SK-N-SH (cell line): ENCODE measurements at regions not wholly inside any gene's neighbourhood (a gene's known extent, or its start where the extent isn't known, plus 50 kb on each side); places are given as distances from the start of the nearest gene placed in this dataset.

Experiments used
- CTCF ChIA-PET: fragments of 300-600, 350-600 bp; formaldehyde crosslinking; extraction: SDS; loops from one replicate; lab custom pipeline; 2021; lab: Yijun Ruan, JAX
- POLR2A ChIA-PET: fragments of 350-600 bp; sonication (Branson Sonifier 250); formaldehyde crosslinking; extraction: SDS; loops from one replicate; lab custom pipeline; 2020; ENCODE audit warnings: antibody characterized with exemption, inconsistent platforms; lab: Yijun Ruan, JAX
- DNase-seq: peaks from one replicate; pipeline ENCODE4 v3.0.0; 2012
- H2AFZ ChIP-seq: fragments of 200-600 bp; sonication (generic); 2 replicates; pipeline ENCODE4 v1.8.1; 2016; ENCODE audit warnings: antibody characterized with exemption, mild to moderate bottlenecking, low read depth
- H3F3A ChIP-seq: fragments of 200-600 bp; sonication (generic); replicated peaks from 2 replicates; pipeline ENCODE3; 2016; ENCODE audit warnings: antibody characterized with exemption, mild to moderate bottlenecking; ENCODE audit not compliant: insufficient read depth
- H3K27ac ChIP-seq, 2 experiments: fragments of 200-500 bp in 1 of 2; fragments of 200-600 bp in 1 of 2; sonication (Bioruptor generic) in 1 of 2; sonication (generic), shearing (Covaris generic) in 1 of 2; 2 replicates each; pipeline versions ENCODE4 v1.5.1 to v1.6.1; 2014 to 2016; ENCODE audit warnings: low read depth in 2 of 2, inconsistent platforms in 1 of 2, low read length in 1 of 2, mild to moderate bottlenecking in 1 of 2, mixed read lengths in 1 of 2
- H3K27me3 ChIP-seq: fragments of 200-600 bp; sonication (generic), shearing (Covaris generic); 2 replicates; pipeline ENCODE4 v1.6.1; 2016; ENCODE audit warnings: mixed run types; ENCODE audit not compliant: insufficient read depth
- H3K36me3 ChIP-seq, 2 experiments: fragments of 200-500 bp in 1 of 2; fragments of 200-600 bp in 1 of 2; sonication (Bioruptor generic) in 1 of 2; sonication (generic) in 1 of 2; replicated peaks in 1 of 2; 2 replicates each; pipeline versions ENCODE3 to v1.5.1; 2014 to 2016; ENCODE audit warnings: low read length in 1 of 2, mild to moderate bottlenecking in 1 of 2; ENCODE audit not compliant: insufficient read depth in 2 of 2, control insufficient read depth in 1 of 2
- H3K4me1 ChIP-seq, 2 experiments: fragments of 200-500 bp in 1 of 2; fragments of 200-600 bp in 1 of 2; sonication (Bioruptor generic) in 1 of 2; sonication (generic), shearing (Covaris generic) in 1 of 2; 2 replicates each; pipeline versions ENCODE4 v1.5.1 to v1.6.1; 2014 to 2016; ENCODE audit warnings: low read depth in 1 of 2, low read length in 1 of 2, mixed run types in 1 of 2; ENCODE audit not compliant: insufficient read depth in 2 of 2, control insufficient read depth in 1 of 2
- H3K4me2 ChIP-seq: fragments of 200-600 bp; sonication (generic), shearing (Covaris generic); 2 replicates; pipeline ENCODE4 v1.6.1; 2017; ENCODE audit warnings: mixed run types
- H3K4me3 ChIP-seq, 2 experiments: fragments of 200-500 bp in 1 of 2; fragments of 200-600 bp in 1 of 2; sonication (Bioruptor generic) in 1 of 2; sonication (generic), shearing (Covaris generic) in 1 of 2; 2 replicates each; pipeline versions ENCODE4 v1.5.1 to v1.8.1; 2014 to 2016; ENCODE audit warnings: low read depth in 2 of 2, inconsistent platforms in 1 of 2, low read length in 1 of 2, mild to moderate bottlenecking in 1 of 2, mixed read lengths in 1 of 2, moderate library complexity in 1 of 2
- H3K79me2 ChIP-seq: fragments of 200-600 bp; sonication (generic); 2 replicates; pipeline ENCODE4 v1.8.1; 2017; ENCODE audit warnings: mild to moderate bottlenecking; ENCODE audit not compliant: insufficient read depth
- H3K9ac ChIP-seq: fragments of 200-600 bp; sonication (generic); 2 replicates; pipeline ENCODE4 v1.6.1; 2017; ENCODE audit warnings: mixed run types
- H3K9me2 ChIP-seq: fragments of 200-600 bp; sonication (generic); 2 replicates; pipeline ENCODE4 v1.6.1; 2017; ENCODE audit warnings: mixed run types
- H3K9me3 ChIP-seq: fragments of 200-600 bp; sonication (generic); 2 replicates; pipeline ENCODE4 v1.6.1; 2017; ENCODE audit warnings: mixed run types, mild to moderate bottlenecking, moderate library complexity
- H4K20me1 ChIP-seq: fragments of 200-600 bp; sonication (generic); 2 replicates; pipeline ENCODE4 v1.6.1; 2017; ENCODE audit warnings: mild to moderate bottlenecking, mixed run types; ENCODE audit not compliant: insufficient read depth
- CTCF ChIP-seq: fragments of 200-600 bp; sonication (generic); IDR thresholded peaks from 2 replicates; pipeline ENCODE4 v1.6.1; 2017; ENCODE audit warnings: antibody characterized with exemption, mild to moderate bottlenecking, moderate library complexity
- EP300 ChIP-seq, 2 experiments: IDR thresholded peaks; 2 replicates each; pipeline versions ENCODE4 v1.4.0 to v1.6.1; 2012; ENCODE audit warnings: borderline replicate concordance in 1 of 2, low read depth in 1 of 2, low read length in 1 of 2
- GABPA ChIP-seq: IDR thresholded peaks from 2 replicates; pipeline ENCODE4 v1.4.0; 2012; ENCODE audit warnings: low read depth, mild to moderate bottlenecking
- JUND ChIP-seq: IDR thresholded peaks from 2 replicates; pipeline ENCODE4 v1.4.0; 2012
- MEF2A ChIP-seq: IDR thresholded peaks from 2 replicates; pipeline ENCODE4 v1.4.0; 2012; ENCODE audit warnings: low read depth, borderline replicate concordance
- MXI1 ChIP-seq: IDR thresholded peaks from 2 replicates; pipeline ENCODE4 v1.6.1; 2012; ENCODE audit warnings: mild to moderate bottlenecking, low read depth, low read length, improper control_type of control experiment
- NFIC ChIP-seq: IDR thresholded peaks from 2 replicates; pipeline ENCODE4 v1.4.0; 2012; ENCODE audit warnings: borderline replicate concordance
- NRF1 ChIP-seq: IDR thresholded peaks from 2 replicates; pipeline ENCODE4 v1.6.1; 2012; ENCODE audit warnings: low read depth, mild to moderate bottlenecking, low read length
- PBX3 ChIP-seq: IDR thresholded peaks from 2 replicates; pipeline ENCODE4; 2012
- RCOR1 ChIP-seq: fragments of 150-350 bp; IDR thresholded peaks from 2 replicates; pipeline ENCODE4 v1.6.1; 2017; ENCODE audit warnings: antibody characterized with exemption, low read length
- RFX5 ChIP-seq: IDR thresholded peaks from 2 replicates; pipeline ENCODE4 v1.6.1; 2012; ENCODE audit warnings: mild to moderate bottlenecking, improper control_type of control experiment, low read length
- RXRA ChIP-seq: IDR thresholded peaks from 2 replicates; pipeline ENCODE4 v1.4.0; 2012; ENCODE audit warnings: low read depth, mild to moderate bottlenecking, borderline replicate concordance
- SMC3 ChIP-seq: IDR thresholded peaks from 2 replicates; pipeline ENCODE4 v1.6.1; 2012; ENCODE audit warnings: low read depth, low read length, improper control_type of control experiment
- TAF1 ChIP-seq: IDR thresholded peaks from 2 replicates; pipeline ENCODE4 v1.6.1; 2012; ENCODE audit warnings: low read depth, mild to moderate bottlenecking, low read length, moderate library complexity, borderline replicate concordance
- TCF12 ChIP-seq: IDR thresholded peaks from 2 replicates; pipeline ENCODE4 v1.4.0; 2012
- TEAD4 ChIP-seq: IDR thresholded peaks from 2 replicates; pipeline ENCODE4 v1.4.0; 2012; ENCODE audit warnings: mild to moderate bottlenecking, borderline replicate concordance; ENCODE audit not compliant: insufficient read depth
- USF2 ChIP-seq: fragments of 150-350 bp; IDR thresholded peaks from 2 replicates; pipeline ENCODE4 v1.6.1; 2017; ENCODE audit warnings: antibody characterized with exemption, low read length, low read depth, borderline replicate concordance
- ZBTB33 ChIP-seq: IDR thresholded peaks from 2 replicates; pipeline ENCODE4 v1.4.0; 2012; ENCODE audit warnings: low read depth, borderline replicate concordance
- WGBS: methylation state at CpG from one replicate; pipeline ENCODE4 v1.1.6; 2017; ENCODE audit warnings: low lambda C conversion rate; 5-methylcytosine and 5-hydroxymethylcytosine counted together

GRCh38 chr1:14103878-14104430 lies 404.0 kb downstream of the PRDM2 start:
- no peak for DNase-seq
- Histone ChIP-seq H3K4me3 (no peak overlapping the region), H3K4me1 (no peaks in the 10 kb centered on the region), H2AFZ (no peak overlapping the region), H3K9me3 (no peaks in the 10 kb centered on the region), H4K20me1 (no peaks in the 10 kb centered on the region), H3K27me3 (no peaks in the 10 kb centered on the region), H3K79me2 (no peaks in the 10 kb centered on the region), H3K9ac (no peak overlapping the region), H3F3A (no peaks in the 10 kb centered on the region), H3K4me2 (no peak overlapping the region)
- ChIA-PET CTCF (interaction anchor here (0.9 kb wide), 1 partner anchor 943 kb away, joined by 3 read pairs; no protein-coding TSS in a partner anchor), POLR2A (no interaction called here)
- WGBS, result 6% methylated on average over 6 of the region's 7 CpGs
- TF ChIP-seq NRF1 (no peak), USF2 (no peak), CTCF (no peak), SMC3 (no peak), MEF2A (no peak), MXI1 (no peak), TEAD4 (no peak), RCOR1 (no peak), GABPA (no peak), ZBTB33 (no peak), NFIC (no peak), PBX3 (no peak), TCF12 (no peak), RFX5 (no peak), EP300 (IDR thresholded peaks at IDR 0.05; ENCODE audit: borderline replicate concordance in 1 of 2, low read depth in 1 of 2, low read length in 1 of 2) (no peak), TAF1 (no peak), RXRA (no peak), JUND (no peak)
- TF ChIP-seq, all 33 proteins: peak for 0
- Histone ChIP-seq H3K9me2 (no peaks in the 10 kb centered on the region), H3K36me3 (no peaks in the 10 kb centered on the region), H3K27ac (no peak overlapping the region)
